H9 (cell line): ENCODE measurements at regions not wholly inside any gene's neighbourhood (a gene's known extent, or its start where the extent isn't known, plus 50 kb on each side); places are given as distances from the start of the nearest gene placed in this dataset.

Experiments used
- DNase-seq: peaks from one replicate; pipeline ENCODE4 v3.0.0-alpha.2; 2017
- H2AFZ ChIP-seq: one replicate; pipeline ENCODE4 v1.6.1; 2013; ENCODE audit warnings: mild to moderate bottlenecking, low read length, control low read depth, moderate library complexity
- H2AK5ac ChIP-seq: 2 replicates; pipeline ENCODE4 v1.6.1; 2013; ENCODE audit warnings: low read length, control low read depth, mixed read lengths; ENCODE audit not compliant: insufficient read length
- H2BK120ac ChIP-seq: one replicate; pipeline ENCODE4 v1.6.1; 2013; ENCODE audit warnings: low read depth, mild to moderate bottlenecking, low read length, control low read depth, inconsistent platforms; ENCODE audit not compliant: poor library complexity, severe bottlenecking
- H2BK12ac ChIP-seq: 2 replicates; pipeline ENCODE4 v1.6.1; 2013; ENCODE audit warnings: low read length, control low read depth, mixed read lengths, low read depth; ENCODE audit not compliant: insufficient read length
- H2BK15ac ChIP-seq: 2 replicates; pipeline ENCODE4 v1.6.1; 2013; ENCODE audit warnings: low read depth, low read length, control low read depth
- H2BK20ac ChIP-seq: one replicate; pipeline ENCODE4 v1.6.1; 2013; ENCODE audit warnings: low read depth, mild to moderate bottlenecking, low read length, control low read depth, inconsistent platforms; ENCODE audit not compliant: poor library complexity, severe bottlenecking
- H2BK5ac ChIP-seq: 2 replicates; pipeline ENCODE4 v1.6.1; 2013; ENCODE audit warnings: low read length, control low read depth, mixed read lengths; ENCODE audit not compliant: insufficient read length
- H3K14ac ChIP-seq: 2 replicates; pipeline ENCODE4 v1.6.1; 2013; ENCODE audit warnings: low read length, control low read depth; ENCODE audit not compliant: insufficient read depth
- H3K18ac ChIP-seq: 2 replicates; pipeline ENCODE4 v1.6.1; 2013; ENCODE audit warnings: low read depth, mild to moderate bottlenecking, mixed read lengths, low read length, control low read depth; ENCODE audit not compliant: insufficient read length
- H3K23ac ChIP-seq: 2 replicates; pipeline ENCODE4 v1.6.1; 2013; ENCODE audit warnings: low read length, control low read depth, mixed read lengths, low read depth; ENCODE audit not compliant: insufficient read length
- H3K23me2 ChIP-seq: 2 replicates; pipeline ENCODE4 v1.6.1; 2013; ENCODE audit warnings: low read depth, mild to moderate bottlenecking, mixed read lengths, low read length, control low read depth; ENCODE audit not compliant: insufficient read length, poor library complexity, severe bottlenecking
- H3K27ac ChIP-seq: 2 replicates; pipeline ENCODE4 v1.5.1; 2013; ENCODE audit warnings: low read length, control low read depth, mixed read lengths, low read depth; ENCODE audit not compliant: insufficient read length
- H3K27me3 ChIP-seq: 2 replicates; pipeline ENCODE4 v1.6.1; 2013; ENCODE audit warnings: low read length, control low read depth, inconsistent platforms; ENCODE audit not compliant: insufficient read depth
- H3K4ac ChIP-seq: 2 replicates; pipeline ENCODE4 v1.6.1; 2013; ENCODE audit warnings: low read depth, mild to moderate bottlenecking, control low read depth, inconsistent platforms, low read length, moderate library complexity
- H3K4me1 ChIP-seq: 2 replicates; pipeline ENCODE4 v1.6.1; 2013; ENCODE audit warnings: low read length, control low read depth, inconsistent platforms; ENCODE audit not compliant: insufficient read depth
- H3K4me2 ChIP-seq: 2 replicates; pipeline ENCODE4 v1.6.1; 2013; ENCODE audit warnings: low read length, control low read depth, mixed read lengths; ENCODE audit not compliant: insufficient read length, insufficient read depth
- H3K56ac ChIP-seq: 2 replicates; pipeline ENCODE4 v1.6.1; 2013; ENCODE audit warnings: low read depth, mild to moderate bottlenecking, mixed read lengths, low read length, control low read depth; ENCODE audit not compliant: insufficient read length
- H3K79me1 ChIP-seq: 2 replicates; pipeline ENCODE4 v1.6.1; 2013; ENCODE audit warnings: low read depth, mild to moderate bottlenecking, moderate library complexity, low read length, control low read depth, inconsistent platforms; ENCODE audit not compliant: insufficient read depth, poor library complexity, severe bottlenecking
- H3K79me2 ChIP-seq: 2 replicates; pipeline ENCODE4 v1.6.1; 2013; ENCODE audit warnings: low read length, control low read depth, inconsistent platforms; ENCODE audit not compliant: insufficient read depth
- H3K9ac ChIP-seq: 2 replicates; pipeline ENCODE4 v1.6.1; 2013; ENCODE audit warnings: low read length, control low read depth, mixed read lengths; ENCODE audit not compliant: insufficient read length; ENCODE audit errors: extremely low read depth
- H3K9me3 ChIP-seq: one replicate; pipeline ENCODE4 v1.6.1; 2013; ENCODE audit warnings: low read depth, low read length, inconsistent platforms; ENCODE audit not compliant: control insufficient read depth
- H3T11ph ChIP-seq: one replicate; pipeline ENCODE4 v1.6.1; 2013; ENCODE audit warnings: mild to moderate bottlenecking, low read length, control low read depth, inconsistent platforms
- H4K20me1 ChIP-seq: one replicate; pipeline ENCODE4 v1.6.1; 2013; ENCODE audit not compliant: control insufficient read depth, insufficient read length, insufficient read depth
- H4K5ac ChIP-seq: 2 replicates; pipeline ENCODE4 v1.6.1; 2013; ENCODE audit warnings: low read depth, mild to moderate bottlenecking, mixed read lengths, low read length, control low read depth; ENCODE audit not compliant: insufficient read length
- H4K8ac ChIP-seq: replicated peaks from 2 replicates; pipeline ENCODE4 v1.6.1; 2013; ENCODE audit warnings: low read length, control low read depth, mixed read lengths, low read depth; ENCODE audit not compliant: insufficient read length
- H4K91ac ChIP-seq: 2 replicates; pipeline ENCODE4 v1.6.1; 2013; ENCODE audit warnings: low read depth, mild to moderate bottlenecking, moderate library complexity, mixed read lengths, low read length, control low read depth; ENCODE audit not compliant: insufficient read length
- H3K27ac Mint-ChIP-seq, 3 experiments: 2 replicates in 2 of 3; 3 replicates in 1 of 3; pipeline ENCODE4 v1.8.0; 2020 to 2021; ENCODE audit warnings: mixed read lengths in 3 of 3, mild to moderate bottlenecking in 1 of 3, moderate library complexity in 1 of 3
- H3K27me3 Mint-ChIP-seq: 2 replicates; pipeline ENCODE4 v1.8.0; 2021; ENCODE audit warnings: low read depth, mild to moderate bottlenecking, moderate library complexity, mixed read lengths
- H3K36me3 Mint-ChIP-seq, 3 experiments: 2 replicates in 2 of 3; 3 replicates in 1 of 3; pipeline ENCODE4 v1.8.0; 2020 to 2021; ENCODE audit warnings: low read depth in 3 of 3, mixed read lengths in 3 of 3; ENCODE audit not compliant: insufficient read depth in 1 of 3
- H3K4me1 Mint-ChIP-seq, 2 experiments: 2 replicates each; pipeline ENCODE4 v1.8.0; 2020; ENCODE audit warnings: mixed read lengths in 2 of 2
- H3K4me3 Mint-ChIP-seq, 2 experiments: 2 replicates in 1 of 2; 3 replicates in 1 of 2; pipeline ENCODE4 v1.8.0; 2020 to 2021; ENCODE audit warnings: mild to moderate bottlenecking in 2 of 2, mixed read lengths in 2 of 2, moderate library complexity in 1 of 2
- H3K9me3 Mint-ChIP-seq, 2 experiments: 2 replicates in 1 of 2; 3 replicates in 1 of 2; pipeline ENCODE4 v1.8.0; 2020; ENCODE audit warnings: mild to moderate bottlenecking in 2 of 2, mixed read lengths in 2 of 2, moderate library complexity in 1 of 2
- CTCF ChIP-seq: fragments of 200-600 bp; sonication (generic); conservative IDR thresholded peaks from 3 replicates; pipeline ENCODE4 v1.8.0; 2021; ENCODE audit warnings: antibody characterized with exemption, mild to moderate bottlenecking
- WGBS: extraction: QIAGEN DNeasy Blood & Tissue Kit; methylation state at CpG from one replicate; pipeline ENCODE4 v1.1.7; 2013; ENCODE audit warnings: missing lambda C conversion rate, low lambda C conversion rate, mixed read lengths; ENCODE audit not compliant: insufficient read length; ENCODE audit errors: extremely low coverage; 5-methylcytosine and 5-hydroxymethylcytosine counted together

- Histone ChIP-seq H2AFZ (no peak overlapping the region), H3K18ac (no peak overlapping the region), H3K56ac (no peak overlapping the region), H2BK5ac (no peak overlapping the region), H4K91ac (no peak overlapping the region), H3K4ac (no peak overlapping the region), H2BK15ac (no peak overlapping the region), H2AK5ac (no peak overlapping the region), H3K9me3 (no peaks in the 10 kb centered on the region), H2BK20ac (no peak overlapping the region), H2BK120ac (no peak overlapping the region), H3K4me2 (no peak overlapping the region), H4K20me1 (no peaks in the 10 kb centered on the region), H3K27ac (no peak overlapping the region), H3K4me1 (no peaks in the 10 kb centered on the region), H4K8ac (no peak overlapping the region), H4K5ac (no peak overlapping the region), H3K27me3 (no peaks in the 10 kb centered on the region), H3K79me2 (no peaks in the 10 kb centered on the region), H3K23ac (no peak overlapping the region), H3K9ac (no peak overlapping the region), H3K79me1 (no peaks in the 10 kb centered on the region), H3T11ph (no peak overlapping the region), H3K23me2 (no peaks in the 10 kb centered on the region), H3K14ac (no peak overlapping the region), H2BK12ac (no peak overlapping the region)
- H3K36me3 Mint-ChIP-seq, result peaks cover 0 to 6% (median 5%) of the 10 kb centered on the region in 3 experiments; a peak in 3 of 7 replicates
- no peak overlapping the region for H3K27ac Mint-ChIP-seq
- no peak overlapping the region for H3K4me3 Mint-ChIP-seq
- DNase-seq, result no peak
- H3K4me1 Mint-ChIP-seq, result no peaks in the 10 kb centered on the region
- peaks cover 11 to 14% of the 10 kb centered on the region in 2 experiments for H3K9me3 Mint-ChIP-seq
- no CpG with 5 or more reads among the region's 1 CpG for WGBS
- H3K27me3 Mint-ChIP-seq, result no peaks in the 10 kb centered on the region
- no peak for TF ChIP-seq CTCF
Measured at GRCh38 chr17:53006006-53006405, 816.7 kb upstream of the KIF2B start.
